Endothelial cell of umbilical vein (primary cell): ENCODE measurements at regions not wholly inside any gene's neighbourhood (a gene's known extent, or its start where the extent isn't known, plus 50 kb on each side); places are given as distances from the start of the nearest gene placed in this dataset.

Experiments used
- BruUV-seq: library from RNA; stranded (reverse); fragments of 400-500 nt; replicated peaks from 2 replicates; lab custom pipeline; 2021; lab: Mats Ljungman, UMichigan
- CTCF ChIA-PET: fragments of 300-600, 350-600 bp; sonication (Branson Sonifier 250); formaldehyde crosslinking; loops from one replicate; lab custom pipeline; 2021; ENCODE audit warnings: antibody characterized with exemption, inconsistent platforms; lab: Charles Lee
- POLR2A ChIA-PET: fragments of 300-600, 350-600 bp; sonication (Branson Sonifier 250); formaldehyde crosslinking; loops from one replicate; lab custom pipeline; 2021; ENCODE audit warnings: antibody characterized with exemption, inconsistent platforms; lab: Charles Lee
- DNase-seq: peaks from one replicate; pipeline ENCODE4 v3.0.0-alpha.2; 2011; ENCODE audit warnings: low read depth, low spot score
- FAIRE-seq: peaks from 2 replicates; lab custom pipeline; 2011; peaks lifted over from hg19 to GRCh38; lab: Jason Lieb, UNC
- H2AFZ ChIP-seq: 2 replicates; pipeline ENCODE4 v1.6.0; 2012; ENCODE audit warnings: low read depth, low read length, control low read depth, inconsistent platforms
- H3K27ac ChIP-seq: 2 replicates; pipeline ENCODE4 v1.5.1; 2011; ENCODE audit warnings: low read depth, mild to moderate bottlenecking, control low read depth, low read length, moderate library complexity; ENCODE audit not compliant: insufficient read depth
- H3K27me3 ChIP-seq, 2 experiments: 2 replicates each; pipeline versions ENCODE4 v1.6.0 to v1.6.1; 2011; ENCODE audit warnings: low read length in 2 of 2, mixed read lengths in 1 of 2; ENCODE audit not compliant: control insufficient read depth in 2 of 2, insufficient read depth in 2 of 2
- H3K36me3 ChIP-seq, 2 experiments: 2 replicates in 1 of 2; 3 replicates in 1 of 2; pipeline ENCODE4 v1.5.1; 2011; ENCODE audit warnings: low read length in 2 of 2, mild to moderate bottlenecking in 1 of 2, moderate library complexity in 1 of 2; ENCODE audit not compliant: control insufficient read depth in 2 of 2, insufficient read depth in 2 of 2; ENCODE audit errors: extremely low read depth in 1 of 2
- H3K4me1 ChIP-seq: 3 replicates; pipeline ENCODE4 v1.5.1; 2011; ENCODE audit warnings: mild to moderate bottlenecking, low read length; ENCODE audit not compliant: control insufficient read depth, insufficient read depth; ENCODE audit errors: extremely low read depth
- H3K4me2 ChIP-seq: 2 replicates; pipeline ENCODE4 v1.6.1; 2011; ENCODE audit warnings: low read length, control low read depth, mixed read lengths; ENCODE audit not compliant: insufficient read depth
- H3K4me3 ChIP-seq, 3 experiments: fragments of 200-600 bp in 1 of 3; sonication (generic), shearing (Covaris generic) in 1 of 3; replicated peaks in 1 of 3; 2 replicates each; pipeline ENCODE4 v1.5.1; 2011 to 2016; ENCODE audit warnings: control low read depth in 3 of 3, low read length in 3 of 3, mild to moderate bottlenecking in 2 of 3, inconsistent platforms in 1 of 3, low read depth in 1 of 3, moderate library complexity in 1 of 3; ENCODE audit not compliant: insufficient read depth in 1 of 3
- H3K79me2 ChIP-seq: 2 replicates; pipeline ENCODE4 v1.6.0; 2012; ENCODE audit warnings: low read length, inconsistent platforms; ENCODE audit not compliant: control insufficient read depth, insufficient read depth
- H3K9ac ChIP-seq: replicated peaks from 2 replicates; pipeline ENCODE3; 2011; ENCODE audit warnings: low read length, control low read depth; ENCODE audit not compliant: insufficient read depth; ENCODE audit errors: extremely low read depth
- H3K9me1 ChIP-seq: replicated peaks from 3 replicates; pipeline ENCODE4 v1.6.0; 2011; ENCODE audit warnings: mild to moderate bottlenecking, low read length; ENCODE audit not compliant: control insufficient read depth, insufficient read depth; ENCODE audit errors: extremely low read depth
- H3K9me3 ChIP-seq: replicated peaks from 2 replicates; pipeline ENCODE4 v1.5.1; 2012; ENCODE audit warnings: low read length, inconsistent platforms; ENCODE audit not compliant: control insufficient read depth, insufficient read depth
- H4K20me1 ChIP-seq: replicated peaks from 2 replicates; pipeline ENCODE3; 2011; ENCODE audit warnings: mild to moderate bottlenecking, low read length; ENCODE audit not compliant: control insufficient read depth, insufficient read depth; ENCODE audit errors: extremely low read depth
- CTCF ChIP-seq, 2 donors: IDR thresholded peaks; 1 replicate in 1 of 2; 2 replicates in 1 of 2; pipeline ENCODE4 v1.5.1; 2011; ENCODE audit warnings: low read length in 2 of 2, mild to moderate bottlenecking in 2 of 2, moderate library complexity in 2 of 2, control low read depth in 1 of 2, inconsistent platforms in 1 of 2, low read depth in 1 of 2; ENCODE audit not compliant: insufficient read depth in 1 of 2; ENCODE audit errors: extremely low read depth in 1 of 2
- EZH2 ChIP-seq: IDR thresholded peaks from 2 replicates; pipeline ENCODE4 v1.6.1; 2012; ENCODE audit warnings: borderline replicate concordance, low read depth, mild to moderate bottlenecking, moderate library complexity, low read length, inconsistent platforms; ENCODE audit not compliant: severe bottlenecking
- FOS ChIP-seq: IDR thresholded peaks from 2 replicates; pipeline ENCODE4 v1.6.1; 2011; ENCODE audit warnings: mild to moderate bottlenecking, low read length, moderate library complexity, borderline replicate concordance; ENCODE audit not compliant: insufficient read depth
- GATA2 ChIP-seq: IDR thresholded peaks from 2 replicates; pipeline ENCODE4 v1.7.0; 2011; ENCODE audit warnings: low read depth, mild to moderate bottlenecking, moderate library complexity, mixed read lengths, low read length; ENCODE audit not compliant: insufficient read length, insufficient read depth
- JUN ChIP-seq: IDR thresholded peaks from 2 replicates; pipeline ENCODE4 v1.6.1; 2011; ENCODE audit warnings: borderline replicate concordance, low read depth; ENCODE audit not compliant: insufficient read length, insufficient read depth
- MAX ChIP-seq: IDR thresholded peaks from 2 replicates; pipeline ENCODE4 v1.6.1; 2011; ENCODE audit not compliant: insufficient read depth, insufficient read length
- MYC ChIP-seq: IDR thresholded peaks from one replicate; pipeline ENCODE4 v1.6.1; 2011; ENCODE audit warnings: mild to moderate bottlenecking, low read depth, low read length
- POLR2A ChIP-seq: IDR thresholded peaks from 2 replicates; pipeline ENCODE4 v1.6.1; 2012; ENCODE audit warnings: low read depth, mild to moderate bottlenecking, control low read depth, low read length
- POLR2AphosphoS5 ChIP-seq: IDR thresholded peaks from 2 replicates; pipeline ENCODE4 v1.6.1; 2012; ENCODE audit warnings: low read depth, mild to moderate bottlenecking, control low read depth, low read length, moderate library complexity; ENCODE audit not compliant: insufficient read depth
- dilution Hi-C: fragments of 300-500 bp; cut with MboI; formaldehyde crosslinking; loops from one replicate; pipeline ENCODE4 v1.15.0; 2019; ENCODE audit warnings: low sequenced_read_pairs; ENCODE audit not compliant: extremely low pct_ligation_motif_present
- intact Hi-C: fragments of 100-400 bp; cut with micrococcal nuclease; formaldehyde crosslinking; loops from one replicate; pipeline ENCODE4 v1.10.0; 2022

- Histone ChIP-seq H3K27me3 (no peaks in the 10 kb centered on the region), H3K9me1 (no peaks in the 10 kb centered on the region), H2AFZ (no peak overlapping the region), H3K4me2 (no peak overlapping the region), H3K4me1 (no peaks in the 10 kb centered on the region), H3K36me3 (no peaks in the 10 kb centered on the region), H3K79me2 (no peaks in the 10 kb centered on the region), H3K4me3 (no peak overlapping the region), H3K9ac (no peak overlapping the region), H4K20me1 (no peaks in the 10 kb centered on the region), H3K9me3 (no peaks in the 10 kb centered on the region), H3K27ac (no peak overlapping the region)
- no TSS peak for BruUV-seq
- ChIA-PET CTCF (no interaction called here), POLR2A (no interaction called here)
- dilution Hi-C loops: no loop called here
- FAIRE-seq (no peak), DNase-seq (no peak)
- TF ChIP-seq POLR2A (no peak), POLR2AphosphoS5 (no peak), MYC (no peak), EZH2 (no peak), GATA2 (no peak), JUN (no peak), CTCF (IDR thresholded peaks at IDR 0.05; ENCODE audit: extremely low read depth in 1 of 2, insufficient read depth in 1 of 2, low read depth in 1 of 2, low read length in 2 of 2) (no peak), FOS (no peak), MAX (no peak)
- intact Hi-C loops: no loop called here
Measured at GRCh38 chr1:68907491-68907890, 410.6 kb upstream of the DEPDC1 start.
